Inferior parietal cortex (tissue), 1 donor: ENCODE measurements at regions not wholly inside any gene's neighbourhood (a gene's known extent, or its start where the extent isn't known, plus 50 kb on each side); places are given as distances from the start of the nearest gene placed in this dataset.

Source experiments
- DNase-seq: peaks from one replicate; pipeline ENCODE4 v3.0.0-alpha.2; 2016; ENCODE audit errors: extremely low spot score

DNA sequence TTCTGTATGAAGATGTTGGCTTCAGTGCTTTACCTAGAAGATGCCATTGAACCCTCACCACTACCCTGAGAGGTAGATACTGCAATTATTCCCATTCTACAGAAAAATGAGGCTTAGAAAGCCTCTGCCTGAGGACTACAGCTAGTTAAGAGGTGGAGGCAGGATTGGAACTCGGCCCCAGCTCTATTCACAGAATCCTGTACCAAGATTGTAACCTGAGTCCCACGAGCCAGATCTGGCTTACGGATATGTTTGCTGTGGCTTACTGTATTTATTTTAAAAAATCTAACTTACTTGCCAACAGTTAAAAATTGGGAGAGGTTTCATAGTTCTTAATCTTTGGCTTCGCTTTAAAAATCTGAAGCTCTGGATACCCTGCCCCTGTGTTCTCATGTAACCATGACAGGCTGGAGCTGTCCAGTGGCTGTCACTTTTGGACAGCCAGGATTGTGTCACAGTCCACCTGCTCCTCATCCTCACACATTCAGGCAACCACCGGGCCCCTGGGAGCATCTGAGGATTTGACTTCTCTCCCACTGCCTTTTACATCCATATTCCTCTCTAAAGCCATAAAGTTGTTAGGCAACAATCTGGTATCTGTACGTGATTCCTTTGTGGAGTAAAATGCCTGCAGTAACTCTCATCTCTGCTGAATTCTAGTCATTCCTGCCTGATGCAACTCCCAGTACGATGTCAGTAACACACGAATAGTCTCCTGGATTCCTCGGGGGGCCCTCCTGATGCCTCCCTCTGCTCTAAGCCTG lies 160.8 kb upstream of the SERP2 start:
- DNase-seq, result no peak

DNA sequence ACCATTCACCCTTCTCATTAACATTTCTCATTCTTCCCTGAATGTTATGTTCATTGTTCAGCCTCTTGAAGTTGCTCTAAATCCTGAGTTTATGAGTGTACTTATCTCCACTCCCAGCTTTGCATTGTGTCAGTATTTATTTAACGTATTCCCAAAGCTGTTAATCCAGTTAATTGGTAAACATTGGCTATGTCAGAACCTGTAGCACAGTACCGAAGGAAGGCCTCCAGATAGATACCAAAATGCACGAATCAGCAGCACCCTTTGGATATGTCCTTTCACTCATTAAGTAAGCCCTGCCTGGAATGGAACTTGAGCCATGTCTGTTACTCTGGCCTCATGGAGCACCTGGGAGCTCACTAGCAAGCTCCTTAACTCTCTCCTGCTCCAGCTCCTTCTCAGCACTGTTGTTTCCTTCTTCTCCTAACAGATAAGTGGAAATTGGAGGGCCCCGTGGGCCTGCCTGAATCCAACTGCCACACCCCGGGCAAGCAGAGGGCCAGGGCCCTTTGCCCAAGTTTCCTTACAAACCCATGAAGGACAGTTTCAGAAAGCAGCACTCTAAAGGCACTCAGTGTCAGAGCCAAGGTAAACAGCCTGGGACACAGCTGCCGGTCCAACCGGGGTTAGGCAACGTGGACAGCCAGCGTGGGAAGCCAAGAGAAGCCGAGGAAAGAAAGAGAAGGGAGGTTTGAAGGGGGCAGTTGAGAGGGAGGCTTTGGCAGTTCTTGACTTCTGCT lies 155.0 kb upstream of the SERP2 start:
- DNase-seq, result no peak

DNA sequence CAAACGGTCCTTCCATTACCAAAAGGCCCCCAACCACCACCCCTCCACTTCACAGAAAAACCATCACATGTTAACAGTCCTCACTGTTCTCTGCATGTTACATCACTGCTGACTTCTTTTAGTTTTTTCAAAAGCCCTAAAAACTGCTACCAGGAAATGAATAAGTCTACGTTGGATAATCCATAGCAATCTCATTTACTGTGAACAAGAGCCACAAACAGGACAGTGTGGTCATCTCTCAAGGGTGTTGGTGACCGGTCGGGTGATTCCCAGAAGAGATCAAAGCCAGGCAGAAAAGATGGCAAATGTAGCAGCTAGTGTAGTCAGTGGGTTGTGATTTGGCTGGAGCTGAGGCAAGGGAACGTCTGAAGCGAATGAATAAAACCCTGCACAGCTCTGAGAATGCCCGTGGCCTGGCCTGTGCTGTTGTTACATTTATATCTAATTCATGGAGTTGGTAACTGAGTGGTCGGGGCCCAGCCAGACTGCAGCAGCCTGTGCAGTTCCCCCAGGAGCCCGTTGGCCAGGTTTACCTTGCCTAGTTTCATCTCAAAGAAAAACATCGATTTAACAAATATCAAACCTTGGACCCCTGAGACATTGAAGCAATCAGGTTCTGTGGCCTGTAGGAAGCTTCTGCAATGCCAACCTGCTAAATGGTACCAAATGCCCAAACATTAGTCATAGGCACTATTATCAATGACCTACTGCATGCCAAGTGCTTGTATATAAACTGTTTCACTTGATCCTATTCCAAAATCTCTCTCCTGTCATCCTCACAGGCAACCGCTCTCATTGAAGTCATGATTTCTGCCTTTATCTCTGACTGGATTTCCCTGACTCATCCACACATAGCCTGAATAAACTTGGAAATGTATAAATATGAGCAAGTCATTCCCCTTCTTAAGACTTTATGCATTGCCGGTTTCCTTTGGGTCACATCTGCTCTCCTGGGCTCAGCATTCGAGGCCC lies 153.8 kb upstream of the SERP2 start:
- DNase-seq, result no peak

DNA sequence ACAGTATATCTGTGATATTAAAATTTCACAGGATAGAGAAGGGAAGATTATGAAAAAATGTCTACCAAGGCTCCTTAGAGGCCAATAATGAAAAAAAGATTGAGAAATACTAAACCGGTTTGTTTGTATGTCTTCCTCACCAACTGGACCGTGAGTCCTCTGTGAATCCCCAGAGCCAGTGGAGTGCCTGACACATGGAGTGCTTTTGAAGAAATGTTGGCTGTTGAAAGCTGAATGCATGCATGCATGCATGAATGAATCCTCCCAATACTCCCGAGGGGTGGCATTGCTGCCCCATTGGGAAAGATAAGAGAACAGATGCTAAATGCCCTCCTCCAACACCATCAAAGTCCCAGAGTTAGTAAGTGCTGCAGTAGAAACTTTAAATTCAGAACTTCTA lies 152.7 kb upstream of the SERP2 start:
- DNase-seq, result no peak

DNA sequence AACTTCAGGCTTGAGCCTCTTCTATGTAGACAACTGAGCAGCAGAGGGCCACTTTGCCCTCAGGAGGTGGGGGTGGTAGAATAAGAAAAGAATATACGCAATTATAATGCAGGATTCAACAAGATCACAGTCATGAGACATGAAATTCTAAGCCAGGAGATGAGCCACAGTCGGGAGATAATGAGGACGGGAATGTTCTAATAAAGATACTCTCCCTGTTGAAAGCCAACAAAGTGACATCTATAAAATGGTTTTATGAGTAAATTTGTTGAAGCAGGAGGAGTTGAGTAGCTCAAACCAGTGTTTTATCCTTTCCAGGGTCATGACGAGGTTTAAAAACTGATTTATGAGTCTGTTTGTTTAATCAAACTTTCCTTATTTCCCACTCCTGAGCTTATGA lies 152.0 kb upstream of the SERP2 start:
- no peak for DNase-seq

DNA sequence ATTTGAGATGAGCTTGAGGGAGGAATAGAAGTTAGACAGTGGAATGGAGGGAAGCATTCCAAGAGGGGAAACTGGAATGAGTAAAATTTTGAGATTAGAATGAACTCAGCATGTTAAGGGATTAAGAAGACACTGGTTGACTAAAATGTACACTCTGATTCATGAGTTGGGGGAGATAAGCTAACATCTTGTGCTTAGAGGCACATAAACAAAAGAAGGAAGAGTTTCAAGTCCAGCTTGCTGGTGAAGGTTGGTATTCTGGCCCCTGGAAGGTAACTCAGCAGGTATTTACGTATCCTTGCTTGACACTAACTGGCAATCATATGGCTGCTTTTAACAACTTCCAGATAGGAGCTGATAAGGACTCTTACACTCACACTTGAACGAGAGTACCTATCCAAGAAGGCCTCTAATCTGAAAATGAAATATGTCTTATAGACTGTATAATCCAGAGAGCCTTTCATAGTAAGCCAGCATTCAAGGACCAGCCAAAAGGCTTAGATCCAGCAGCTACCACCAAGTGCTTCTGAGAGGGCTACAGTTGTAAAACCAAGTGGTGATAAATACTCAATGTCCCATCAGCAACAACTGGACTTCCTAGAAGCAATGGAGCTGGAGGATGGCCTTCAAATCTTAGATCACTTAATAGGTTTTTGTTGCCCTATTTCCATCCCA lies 149.7 kb upstream of the SERP2 start:
- no peak for DNase-seq

DNA sequence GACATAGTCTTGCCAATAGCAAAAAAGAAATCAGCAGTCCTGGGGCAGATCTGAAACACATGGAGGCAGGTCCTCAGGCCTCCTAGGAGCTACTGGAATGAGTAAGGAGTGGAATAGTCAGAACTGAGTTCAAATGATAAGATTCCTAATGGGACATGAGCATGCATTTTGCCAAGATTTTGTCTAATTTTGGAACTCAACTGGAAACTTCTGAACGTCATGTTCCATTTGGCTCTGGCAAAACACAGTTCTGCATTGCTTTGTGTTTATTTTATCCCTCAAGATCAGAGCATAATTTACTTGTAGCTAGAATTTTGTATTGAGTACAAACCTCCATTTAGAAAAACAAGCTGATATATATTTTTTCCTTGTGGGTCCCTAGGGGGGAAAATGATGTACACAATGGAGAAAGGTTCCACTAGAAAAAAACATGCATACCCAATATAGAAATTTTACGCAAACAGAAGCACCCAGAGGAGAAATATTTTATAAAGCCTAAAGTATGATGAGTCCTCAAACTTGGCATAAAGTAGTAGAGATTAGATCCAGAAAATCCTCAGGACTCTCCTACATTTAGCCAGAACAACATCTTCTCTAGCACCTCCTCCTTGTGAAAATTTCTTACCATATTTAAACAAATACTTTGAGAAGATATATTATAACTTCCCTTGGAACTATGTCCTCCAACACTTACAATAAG lies 149.0 kb upstream of the SERP2 start:
- DNase-seq, result no peak

DNA sequence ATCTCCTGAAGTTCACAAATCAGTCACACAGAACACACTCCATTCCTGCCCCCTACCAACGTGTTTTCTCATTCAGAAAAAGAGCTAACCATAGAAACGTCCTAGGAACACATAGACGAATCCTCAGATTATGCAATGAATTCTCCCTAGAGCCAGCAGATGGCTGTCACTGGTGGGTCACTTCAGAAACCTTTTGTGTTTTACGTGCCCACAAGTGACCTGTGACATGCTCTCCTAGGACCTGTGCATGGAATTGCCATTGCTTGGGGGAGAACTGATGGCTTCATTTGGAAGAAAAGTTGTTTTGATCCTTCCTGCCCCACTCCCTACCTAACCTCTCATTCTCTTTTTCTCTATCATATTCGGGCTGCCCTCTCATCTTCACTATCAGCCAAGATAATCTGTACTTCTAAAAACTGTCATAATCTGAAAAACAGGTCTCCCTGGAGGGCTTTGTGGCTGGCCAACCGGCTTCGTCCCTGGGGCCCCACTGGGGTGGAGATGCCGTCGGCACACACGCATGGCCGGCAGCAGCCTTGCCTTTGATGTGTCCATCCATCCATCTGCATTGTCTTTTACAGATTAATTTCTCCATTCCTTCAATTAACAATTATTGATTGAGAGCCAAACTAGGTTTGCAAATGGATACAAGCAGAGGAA lies 144.1 kb upstream of the SERP2 start:
- DNase-seq, result no peak

DNA sequence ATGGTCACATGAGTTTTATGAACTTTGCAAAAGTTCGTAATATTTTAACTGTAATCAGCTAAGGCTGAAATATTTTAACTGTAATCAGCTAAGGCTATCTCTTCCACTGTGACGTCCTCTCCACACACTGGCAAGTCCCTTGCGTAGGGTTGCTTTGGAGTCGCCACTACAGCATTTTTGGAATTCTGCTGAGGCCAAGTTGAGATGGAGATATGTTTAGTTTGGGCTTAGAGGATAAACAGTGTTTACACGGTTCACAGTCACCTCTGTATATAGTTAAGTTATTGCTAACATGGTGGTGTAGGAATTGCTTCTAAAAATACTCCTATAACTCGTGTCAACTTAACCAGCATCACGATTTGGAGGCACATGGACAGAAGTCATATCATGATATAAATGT lies 143.6 kb upstream of the SERP2 start:
- no peak for DNase-seq

DNA sequence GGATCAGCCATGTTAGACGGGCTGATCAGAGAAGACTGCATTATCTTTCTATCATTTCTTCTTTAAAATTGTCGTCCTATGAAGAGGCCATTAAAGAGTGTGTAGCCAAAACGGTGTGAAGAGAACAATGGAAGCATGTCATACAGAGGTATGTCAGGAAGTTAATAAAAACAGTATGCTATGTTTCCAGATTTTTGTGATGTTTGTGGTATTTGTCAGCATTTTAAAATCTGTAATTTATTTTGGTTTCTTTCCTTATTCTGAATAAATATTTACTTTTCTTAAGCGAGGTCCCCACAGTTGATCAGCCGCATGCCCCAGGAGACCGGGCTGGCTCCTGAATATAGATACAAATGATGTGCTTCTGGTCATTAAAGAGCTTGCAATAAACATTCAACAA lies 142.9 kb upstream of the SERP2 start:
- no peak for DNase-seq

DNA sequence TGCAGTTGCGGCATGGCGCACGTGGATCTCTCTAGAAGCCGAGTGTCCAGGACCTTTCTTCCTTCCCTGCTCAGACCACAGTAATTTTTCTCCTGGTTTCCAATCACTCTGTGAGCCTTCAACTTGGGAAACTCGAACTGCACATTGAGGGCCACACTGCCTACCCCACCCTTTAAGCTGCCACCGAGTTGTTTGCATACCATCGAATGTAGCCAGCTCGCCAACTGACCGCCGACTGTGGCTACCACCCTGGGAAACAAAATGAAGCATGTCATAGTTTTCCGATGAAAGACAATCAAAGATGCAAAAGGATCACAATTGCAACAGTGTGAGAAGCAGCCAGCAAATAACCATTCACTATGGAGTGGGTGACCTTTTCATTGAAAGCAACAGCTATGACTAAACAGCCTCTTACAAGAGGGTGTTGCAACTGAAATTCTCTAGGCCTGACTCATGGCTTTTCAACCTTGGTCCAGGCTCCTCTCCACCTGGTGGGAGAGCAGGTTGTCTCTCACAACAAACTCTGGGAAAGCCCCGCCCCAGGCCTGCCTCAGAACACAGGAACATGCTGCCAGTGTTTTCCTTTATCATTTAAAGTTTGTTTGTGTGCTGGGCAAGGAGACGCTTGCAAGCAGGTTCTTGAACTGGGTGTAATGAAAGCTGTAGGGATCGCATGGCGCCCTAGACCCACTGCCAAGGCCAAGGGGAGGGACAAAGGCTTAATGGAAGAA lies 141.7 kb upstream of the SERP2 start:
- no peak for DNase-seq

DNA sequence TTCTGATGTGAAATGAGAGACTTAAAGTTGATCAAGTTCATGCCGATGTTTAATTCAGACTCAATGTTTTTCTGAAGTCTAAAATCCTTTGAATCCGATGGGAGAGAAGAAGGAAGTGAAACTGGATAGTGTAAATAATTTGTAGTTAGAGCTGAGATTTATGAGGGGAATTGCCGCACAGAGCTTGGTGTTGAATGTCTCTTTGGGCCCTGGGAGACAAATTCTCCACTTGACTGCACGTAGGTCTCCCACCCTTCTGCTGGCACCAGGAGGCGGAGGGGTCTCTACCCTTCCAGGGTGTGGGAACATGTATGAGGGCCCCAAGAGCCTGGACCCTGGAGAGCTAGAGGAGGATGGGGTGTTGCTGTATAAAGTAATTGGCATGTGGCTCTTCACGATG lies 140.8 kb upstream of the SERP2 start:
- no peak for DNase-seq

DNA sequence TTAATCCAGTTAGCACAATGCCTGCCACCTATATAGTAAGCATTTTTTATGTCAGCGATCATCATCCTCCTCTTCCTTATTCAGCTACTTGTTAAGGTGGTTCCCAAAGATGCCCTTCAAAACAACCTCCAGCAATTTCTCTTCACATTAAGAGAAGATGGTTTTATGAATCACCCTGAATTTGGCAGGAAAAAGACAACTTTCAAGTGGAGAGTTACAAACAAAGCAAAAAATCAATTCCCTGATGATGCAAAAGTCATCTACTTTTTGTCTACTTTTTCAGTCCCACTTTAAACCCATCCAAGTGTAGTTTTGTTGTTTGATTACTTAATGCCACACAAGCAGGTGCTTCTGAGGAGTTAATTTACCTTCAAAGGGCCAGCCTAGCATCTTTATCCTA lies 139.1 kb upstream of the SERP2 start:
- DNase-seq, result no peak

DNA sequence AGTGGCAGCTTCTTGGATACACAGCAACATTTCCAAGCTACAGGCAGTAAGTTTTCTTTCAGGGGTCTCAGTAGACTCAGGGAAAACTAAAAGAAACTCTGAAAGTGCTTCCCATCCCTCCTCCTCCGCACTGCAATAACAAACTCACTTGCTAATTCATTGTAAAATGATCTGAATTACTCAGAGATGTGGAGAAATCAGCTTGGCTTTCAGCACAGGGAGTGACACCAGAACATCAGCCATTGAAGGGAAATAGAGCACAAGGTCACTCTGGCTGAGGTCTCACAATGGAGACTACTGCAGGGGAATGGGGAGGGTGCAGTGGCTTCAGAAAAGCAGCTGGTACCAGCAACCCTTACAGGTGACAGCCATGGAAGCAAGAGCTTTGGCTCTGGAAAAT lies 137.3 kb upstream of the SERP2 start:
- DNase-seq, result no peak

DNA sequence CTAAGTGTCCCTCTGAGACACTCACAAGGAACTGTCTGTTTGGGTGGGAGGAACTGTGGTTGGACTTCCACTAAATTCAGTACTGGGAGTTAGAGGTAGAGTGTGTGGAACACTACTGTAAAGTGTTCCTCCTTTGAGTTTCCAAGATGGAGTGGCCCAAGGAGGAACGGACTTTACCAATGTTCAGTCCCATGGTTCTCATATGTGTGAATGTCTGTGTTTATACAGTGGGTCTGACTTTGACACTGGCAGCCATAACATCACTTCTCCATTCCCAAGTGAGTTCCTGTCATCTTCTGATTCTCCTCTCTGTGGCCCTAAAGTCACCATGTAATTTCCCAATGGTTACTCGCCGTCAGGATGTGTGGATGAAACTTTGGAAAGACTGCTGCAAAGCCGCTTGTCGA lies 136.8 kb upstream of the SERP2 start:
- DNase-seq, result no peak

DNA sequence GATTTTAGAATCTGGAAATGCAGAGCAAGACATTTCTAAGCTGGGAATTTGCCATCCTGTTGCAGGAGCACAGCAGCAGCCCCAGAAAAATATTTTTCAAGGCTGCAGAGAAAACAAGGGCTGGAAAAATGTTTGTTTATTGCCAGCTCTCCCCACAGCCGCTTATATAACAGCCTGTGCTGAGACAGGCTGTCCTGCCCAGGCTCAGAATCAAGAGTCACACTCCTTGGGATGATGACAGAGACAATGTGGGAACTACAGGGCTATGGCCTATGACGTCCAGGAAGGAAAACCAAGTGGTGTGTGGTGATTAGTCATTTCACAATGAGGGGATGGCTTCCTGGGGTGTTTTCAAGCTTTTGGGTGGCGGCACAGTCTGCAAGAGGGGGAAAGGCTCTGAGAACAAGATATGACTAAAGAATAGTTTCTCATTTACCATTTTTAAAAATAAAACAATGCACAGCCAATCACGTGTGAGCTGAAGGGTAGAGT lies 136.3 kb upstream of the SERP2 start:
- peak; percentile 75 for DNase-seq

DNA sequence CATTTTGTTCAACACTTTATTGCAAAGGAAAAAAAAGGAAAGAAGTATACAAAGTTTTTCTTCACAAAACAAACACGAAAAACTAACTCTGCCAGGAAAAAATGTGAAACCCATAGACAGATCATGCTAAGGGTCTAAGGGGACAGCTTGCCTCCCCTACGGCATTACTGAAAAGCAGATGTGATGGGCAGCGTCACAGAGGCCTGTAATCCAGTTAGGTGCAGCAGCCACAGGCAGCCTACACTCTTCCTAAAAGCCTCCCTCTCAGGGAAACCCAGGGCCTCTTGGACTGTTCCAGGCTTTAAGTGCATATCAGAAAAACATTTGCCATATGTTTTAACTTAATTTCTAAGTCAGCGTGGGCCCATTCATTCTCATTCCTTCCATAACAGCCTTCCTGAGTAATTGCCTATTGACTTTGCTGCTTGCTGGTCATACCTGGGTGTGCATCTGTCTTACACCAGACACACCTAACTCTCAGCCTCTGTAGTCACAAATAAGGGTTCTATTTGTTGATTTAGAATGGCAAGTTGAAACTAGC lies 135.7 kb upstream of the SERP2 start:
- DNase-seq, result no peak

DNA sequence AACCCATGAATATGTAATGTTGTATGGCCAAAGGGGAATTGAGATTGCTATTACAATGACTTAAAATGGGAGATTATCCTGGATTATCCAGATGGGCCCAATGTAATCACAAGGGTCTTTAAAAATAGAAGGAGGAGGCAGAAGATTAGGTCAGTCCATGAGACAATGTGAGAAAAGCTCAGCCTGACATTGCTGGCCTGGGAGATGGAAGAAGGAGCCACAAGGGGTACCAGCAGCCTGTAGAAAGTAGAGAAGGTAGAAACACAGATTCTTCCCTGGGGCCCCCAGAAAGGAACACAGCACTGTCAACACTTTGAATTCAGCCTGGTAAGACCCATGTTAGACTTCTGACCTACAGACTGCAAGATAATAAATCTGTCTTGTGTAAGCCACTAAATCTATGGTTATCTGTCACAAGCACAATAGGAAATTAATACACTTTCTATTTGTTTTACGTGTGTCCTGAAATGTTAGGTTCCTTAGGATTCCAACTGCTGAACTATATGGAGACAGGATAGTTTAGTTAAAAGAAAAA lies 132.9 kb upstream of the SERP2 start:
- no peak for DNase-seq

DNA sequence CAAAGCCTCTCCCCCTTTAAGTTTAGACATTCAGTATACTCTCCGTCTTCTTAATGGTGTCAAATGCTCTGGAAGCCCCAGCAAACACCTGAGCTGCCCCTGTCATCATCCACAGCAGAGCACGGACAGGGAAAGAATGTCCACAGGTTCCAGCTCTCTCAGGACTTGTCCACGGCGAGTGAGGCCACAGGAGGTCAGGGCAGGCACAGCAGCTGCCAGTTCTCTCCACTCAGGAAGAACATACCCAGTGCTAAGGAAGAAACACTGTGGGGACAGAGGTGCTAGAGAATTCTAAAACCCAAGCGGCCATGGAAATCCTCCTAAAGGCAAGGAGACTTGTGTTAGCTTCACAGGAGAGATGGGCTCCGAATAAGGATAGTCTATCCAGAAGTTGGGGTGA lies 132.0 kb upstream of the SERP2 start:
- DNase-seq, result no peak
